Upper lobe of left lung (tissue), 4 donors: ENCODE measurements at regions not wholly inside any gene's neighbourhood (a gene's known extent, or its start where the extent isn't known, plus 50 kb on each side); places are given as distances from the start of the nearest gene placed in this dataset.

Experiments used
- CTCF ChIP-seq, 6 experiments: fragments of 450-650 bp in 4 of 6; fragments of 200-600 bp in 2 of 6; sonication (generic) in 2 of 6; IDR thresholded peaks; one replicate each; pipeline ENCODE4 v1.5.1; 2016 to 2019; ENCODE audit warnings: antibody characterized with exemption in 6 of 6
- EP300 ChIP-seq, 4 donors: sonication (generic); formaldehyde crosslinking; IDR thresholded peaks; one replicate each; pipeline ENCODE4 v1.5.1; 2017; ENCODE audit warnings: antibody characterized with exemption in 4 of 4, control low read depth in 2 of 4
- POLR2AphosphoS5 ChIP-seq, 2 donors: sonication (generic); formaldehyde crosslinking; IDR thresholded peaks; one replicate each; pipeline ENCODE4 v1.5.1; 2017; ENCODE audit warnings: antibody characterized with exemption in 2 of 2

GRCh38 chrX:75642811-75643361, 120.0 kb upstream of the ZDHHC15 start:
- TF ChIP-seq CTCF (IDR thresholded peaks at IDR 0.05) (no peak), POLR2AphosphoS5 (IDR thresholded peaks at IDR 0.05) (no peak), EP300 (IDR thresholded peaks at IDR 0.05) (no peak)
